HepG2 (cell line): ENCODE measurements at regions not wholly inside any gene's neighbourhood (a gene's known extent, or its start where the extent isn't known, plus 50 kb on each side); places are given as distances from the start of the nearest gene placed in this dataset.

ENCODE experiments used
- ATAC-seq: fragments of 200-7000 bp; cut with Tn5 transposase; 3 replicates; pipeline ENCODE4 v1.9.1; 2020; ENCODE audit warnings: mild to moderate bottlenecking, moderate library complexity
- BruUV-seq: library from RNA; stranded (reverse); fragments of 400-500 nt; replicated peaks from 2 replicates; lab custom pipeline; 2021; lab: Mats Ljungman, UMichigan
- CTCF ChIA-PET: fragments of 300-600 bp; formaldehyde crosslinking; extraction: SDS; loops from one replicate; lab custom pipeline; 2021; ENCODE audit warnings: low total read pairs, inconsistent platforms, low intra/inter-chr PET ratio; lab: Yijun Ruan, JAX
- POLR2A ChIA-PET: fragments of 350-600 bp; sonication (Branson Sonifier 250); formaldehyde crosslinking; loops from one replicate; lab custom pipeline; 2020; ENCODE audit warnings: antibody characterized with exemption, inconsistent platforms; lab: Yijun Ruan, JAX
- DNase-seq: peaks from one replicate; pipeline ENCODE4 v3.0.0-alpha.2; 2015; ENCODE audit warnings: low spot score
- FAIRE-seq: peaks from 3 replicates; lab custom pipeline; 2011; peaks lifted over from hg19 to GRCh38; lab: Jason Lieb, UNC
- H2AFZ ChIP-seq: one replicate; pipeline ENCODE4 v1.6.1; 2011; ENCODE audit warnings: low read length, inconsistent platforms
- H3K27ac ChIP-seq: fragments of 300-600 bp; 3 replicates; pipeline ENCODE4 v1.8.0; 2011; ENCODE audit warnings: mixed run types, mild to moderate bottlenecking, mixed read lengths, low read length, inconsistent platforms; ENCODE audit not compliant: insufficient read depth; ENCODE audit errors: extremely low read length
- H3K27me3 ChIP-seq, 2 experiments: fragments of 200-600 bp in 1 of 2; 2 replicates in 1 of 2; 3 replicates in 1 of 2; pipeline versions ENCODE4 v1.6.0 to v1.8.0; 2011; ENCODE audit warnings: low read length in 2 of 2, mild to moderate bottlenecking in 2 of 2, moderate library complexity in 2 of 2, inconsistent platforms in 1 of 2; ENCODE audit not compliant: insufficient read depth in 2 of 2, control insufficient read depth in 1 of 2
- H3K36me3 ChIP-seq, 2 experiments: fragments of 200-600 bp in 1 of 2; replicated peaks in 1 of 2; 2 replicates in 1 of 2; 3 replicates in 1 of 2; pipeline versions ENCODE4 v1.5.1 to v1.8.0; 2011; ENCODE audit warnings: low read length in 2 of 2, inconsistent platforms in 1 of 2; ENCODE audit not compliant: insufficient read depth in 2 of 2, control insufficient read depth in 1 of 2
- H3K4me1 ChIP-seq: 2 replicates; pipeline ENCODE4 v1.5.1; 2012; ENCODE audit warnings: low read length, inconsistent platforms; ENCODE audit not compliant: insufficient read depth
- H3K4me2 ChIP-seq: 2 replicates; pipeline ENCODE4 v1.6.0; 2011; ENCODE audit warnings: low read depth, low read length, inconsistent platforms
- H3K4me3 ChIP-seq, 3 experiments: fragments of 200-600 bp in 1 of 3; sonication (generic), shearing (Covaris generic) in 1 of 3; replicated peaks in 1 of 3; 2 replicates each; pipeline ENCODE4 v1.5.1; 2011 to 2016; ENCODE audit warnings: low read length in 3 of 3, inconsistent platforms in 2 of 3, low read depth in 2 of 3, mild to moderate bottlenecking in 2 of 3, control low read depth in 1 of 3, mixed read lengths in 1 of 3; ENCODE audit not compliant: insufficient read depth in 1 of 3
- H3K79me2 ChIP-seq: one replicate; pipeline ENCODE4 v1.6.1; 2011; ENCODE audit warnings: low read length, inconsistent platforms; ENCODE audit not compliant: insufficient read depth
- H3K9ac ChIP-seq: 2 replicates; pipeline ENCODE4 v1.6.0; 2011; ENCODE audit warnings: mild to moderate bottlenecking, low read depth, low read length, inconsistent platforms; ENCODE audit not compliant: insufficient read depth
- H3K9me3 ChIP-seq: 2 replicates; pipeline ENCODE4 v1.5.1; 2012; ENCODE audit warnings: mild to moderate bottlenecking, low read length
- H4K20me1 ChIP-seq: 2 replicates; pipeline ENCODE4 v1.6.0; 2011; ENCODE audit warnings: inconsistent platforms, mild to moderate bottlenecking, low read length, moderate library complexity; ENCODE audit not compliant: insufficient read depth
- HNRNPLL ChIP-seq: fragments of 200-400 bp; formaldehyde crosslinking; IDR thresholded peaks from 2 replicates; pipeline ENCODE4 v1.6.1; 2017; ENCODE audit warnings: mild to moderate bottlenecking, low read depth, low read length; ENCODE audit not compliant: poor library complexity, severe bottlenecking
- HOXD1 ChIP-seq: sonication (generic); formaldehyde crosslinking; IDR thresholded peaks from 2 replicates; pipeline ENCODE4 v1.5.0; 2020; ENCODE audit warnings: missing genetic modification reagents
- PTBP1 ChIP-seq: fragments of 200-400 bp; formaldehyde crosslinking; IDR thresholded peaks from 2 replicates; pipeline ENCODE4 v1.6.1; 2018; ENCODE audit warnings: low read length, low read depth; ENCODE audit not compliant: poor library complexity, severe bottlenecking
- SNRNP70 ChIP-seq: fragments of 200-400 bp; formaldehyde crosslinking; IDR thresholded peaks from 2 replicates; pipeline ENCODE4 v1.6.1; 2017; ENCODE audit warnings: mild to moderate bottlenecking, low read depth, low read length, moderate library complexity
- TBL1XR1 ChIP-seq: fragments of 150-350 bp; IDR thresholded peaks from 2 replicates; pipeline ENCODE4 v1.6.1; 2014; ENCODE audit warnings: borderline replicate concordance, low read length; ENCODE audit not compliant: partially characterized antibody
- TOE1 ChIP-seq: sonication (generic); formaldehyde crosslinking; IDR thresholded peaks from 2 replicates; pipeline ENCODE4 v1.4.0; 2020; ENCODE audit warnings: mild to moderate bottlenecking, missing genetic modification reagents
- ZNF281 ChIP-seq: sonication (generic); formaldehyde crosslinking; IDR thresholded peaks from 2 replicates; pipeline ENCODE4 v1.4.0; 2020; ENCODE audit warnings: missing genetic modification reagents, borderline replicate concordance
- WGBS: methylation state at CpG from one replicate; pipeline ENCODE4 v1.1.6; 2017; ENCODE audit warnings: low lambda C conversion rate; 5-methylcytosine and 5-hydroxymethylcytosine counted together
- in situ Hi-C: cut with HindIII; loops from 2 replicates; pipeline ENCODE4 v1.10.0; 2017; ENCODE audit warnings: low pct_unique_long_range_greater_than_20kb; ENCODE audit not compliant: extremely low pct_ligation_motif_present
- intact Hi-C: fragments of 100-400 bp; cut with micrococcal nuclease; formaldehyde crosslinking; loops from one replicate; pipeline ENCODE4 v1.10.0; 2022; ENCODE audit not compliant: unreplicated experiment
- TF ChIP-seq, protein P1 (sequence below): sonication (generic); formaldehyde crosslinking; IDR thresholded peaks from 2 replicates; pipeline ENCODE4 v1.5.0; 2020; ENCODE audit warnings: mild to moderate bottlenecking, missing genetic modification reagents

DNA sequence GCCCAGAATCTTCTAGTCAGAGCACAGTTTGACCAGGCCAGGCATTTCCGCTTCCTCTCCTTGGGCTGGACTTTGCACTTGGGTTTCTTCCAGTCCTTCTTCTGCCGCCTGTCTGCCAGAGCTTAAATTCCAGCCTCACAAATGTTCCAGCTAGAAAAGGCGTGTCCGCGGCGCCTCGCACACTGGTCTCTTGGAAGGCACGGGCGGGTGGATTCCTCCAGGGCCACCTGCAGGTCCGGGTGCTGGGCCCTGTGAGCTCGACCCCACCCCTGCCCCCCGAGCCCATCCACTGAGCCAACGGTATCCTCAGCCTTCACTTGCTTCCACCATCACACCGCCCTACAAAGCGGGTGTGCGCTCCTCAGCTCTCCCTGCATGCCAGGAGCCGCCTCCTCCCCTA is 2026.5 kb downstream of the TP53TG3F start:
- H3K4me3 ChIP-seq: no peak overlapping the region
- no peaks in the 10 kb centered on the region for H3K4me1 ChIP-seq
- H3K9ac ChIP-seq: no peak overlapping the region
- no peak overlapping the region for H3K4me2 ChIP-seq
- DNase-seq (no peak), FAIRE-seq (no peak)
- ChIA-PET POLR2A (no interaction called here), CTCF (no interaction called here)
- no peaks in the 10 kb centered on the region for H4K20me1 ChIP-seq
- no peak overlapping the region for H2AFZ ChIP-seq
- H3K27me3 ChIP-seq: no peaks in the 10 kb centered on the region
- no peaks in the 10 kb centered on the region for H3K36me3 ChIP-seq
- TF ChIP-seq ZNF281 (CRISPR knock-in tag) (no peak), PTBP1 (peak; percentile 44)
- TF ChIP-seq, all 625 proteins: peak for 1
- in situ Hi-C loops: loop anchor here (10.0 kb wide), 1 partner anchor 51 kb away; no protein-coding TSS in a partner anchor
- Histone ChIP-seq H3K79me2 (no peaks in the 10 kb centered on the region), H3K27ac (no peak overlapping the region), H3K9me3 (peaks cover 85% of the 10 kb centered on the region)
- BruUV-seq: no TSS peak
- ATAC-seq: no peak
- 54% methylated on average over 16 of the region's 17 CpGs for WGBS
- intact Hi-C loops: no loop called here

- peak; percentile 89 for ATAC-seq
These were observed 2032.8 kb downstream of the TP53TG3F start for GRCh38 chr16:35492225-35492624.

More at GRCh38 chr16:35492225-35492624, 2032.8 kb downstream of the TP53TG3F start:
- no peak for DNase-seq
- WGBS: 29% methylated on average over 15 of the region's 28 CpGs
- H3K36me3 ChIP-seq: no peaks in the 10 kb centered on the region
- intact Hi-C loops (no loop called here), in situ Hi-C loops (no loop called here)
- H3K4me2 ChIP-seq: no peak overlapping the region
- H3K4me3 ChIP-seq: no peak overlapping the region
- H3K4me1 ChIP-seq: no peaks in the 10 kb centered on the region
- no peaks in the 10 kb centered on the region for H3K79me2 ChIP-seq
- CTCF ChIA-PET: no interaction called here
- no peaks in the 10 kb centered on the region for H3K27me3 ChIP-seq
- BruUV-seq: no TSS peak
- H4K20me1 ChIP-seq: no peaks in the 10 kb centered on the region
- POLR2A ChIA-PET: no interaction called here
- TF ChIP-seq HNRNPLL (peak; percentile 73), SNRNP70 (no peak), TOE1 (CRISPR knock-in tag) (no peak), TBL1XR1 (no peak), HOXD1 (no peak)
- TF ChIP-seq, protein P1, sequence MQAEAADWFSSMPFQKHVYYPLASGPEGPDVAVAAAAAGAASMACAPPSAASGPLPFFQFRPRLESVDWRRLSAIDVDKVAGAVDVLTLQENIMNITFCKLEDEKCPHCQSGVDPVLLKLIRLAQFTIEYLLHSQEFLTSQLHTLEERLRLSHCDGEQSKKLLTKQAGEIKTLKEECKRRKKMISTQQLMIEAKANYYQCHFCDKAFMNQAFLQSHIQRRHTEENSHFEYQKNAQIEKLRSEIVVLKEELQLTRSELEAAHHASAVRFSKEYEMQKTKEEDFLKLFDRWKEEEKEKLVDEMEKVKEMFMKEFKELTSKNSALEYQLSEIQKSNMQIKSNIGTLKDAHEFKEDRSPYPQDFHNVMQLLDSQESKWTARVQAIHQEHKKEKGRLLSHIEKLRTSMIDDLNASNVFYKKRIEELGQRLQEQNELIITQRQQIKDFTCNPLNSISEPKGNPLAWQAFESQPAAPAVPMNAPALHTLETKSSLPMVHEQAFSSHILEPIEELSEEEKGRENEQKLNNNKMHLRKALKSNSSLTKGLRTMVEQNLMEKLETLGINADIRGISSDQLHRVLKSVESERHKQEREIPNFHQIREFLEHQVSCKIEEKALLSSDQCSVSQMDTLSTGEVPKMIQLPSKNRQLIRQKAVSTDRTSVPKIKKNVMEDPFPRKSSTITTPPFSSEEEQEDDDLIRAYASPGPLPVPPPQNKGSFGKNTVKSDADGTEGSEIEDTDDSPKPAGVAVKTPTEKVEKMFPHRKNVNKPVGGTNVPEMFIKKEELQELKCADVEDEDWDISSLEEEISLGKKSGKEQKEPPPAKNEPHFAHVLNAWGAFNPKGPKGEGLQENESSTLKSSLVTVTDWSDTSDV (CRISPR knock-in tag): no peak
- no peak overlapping the region for H3K27ac ChIP-seq
- peaks cover 85% of the 10 kb centered on the region for H3K9me3 ChIP-seq
- H3K9ac ChIP-seq: no peak overlapping the region
- no peak overlapping the region for H2AFZ ChIP-seq
- no peak for FAIRE-seq
